GM12878 (cell line): ENCODE measurements at regions not wholly inside any gene's neighbourhood (a gene's known extent, or its start where the extent isn't known, plus 50 kb on each side); places are given as distances from the start of the nearest gene placed in this dataset.

Source experiments
- ATF2 ChIP-seq: IDR thresholded peaks from 2 replicates; pipeline ENCODE4 v1.6.1; 2012; ENCODE audit warnings: low read length, inconsistent platforms
- CREM ChIP-seq: IDR thresholded peaks from 2 replicates; pipeline ENCODE4 v1.6.1; 2014; ENCODE audit warnings: antibody characterized with exemption, low read depth
- CTCF ChIP-seq, 3 experiments: IDR thresholded peaks in 2 of 3; conservative IDR thresholded peaks in 1 of 3; 2 replicates each; pipeline ENCODE4 v1.5.1; 2011; ENCODE audit warnings: low read depth in 3 of 3, low read length in 3 of 3, mild to moderate bottlenecking in 3 of 3, control low read depth in 2 of 3, moderate library complexity in 2 of 3, inconsistent platforms in 1 of 3, mixed read lengths in 1 of 3; ENCODE audit not compliant: control insufficient read depth in 2 of 3, insufficient read depth in 1 of 3; ENCODE audit errors: extremely low read depth in 1 of 3
- FOS ChIP-seq: IDR thresholded peaks from 3 replicates; pipeline ENCODE4 v1.6.1; 2011; ENCODE audit warnings: borderline replicate concordance; ENCODE audit not compliant: insufficient read length; ENCODE audit errors: extremely low read depth
- NR2F1 ChIP-seq: fragments of 450-650 bp; conservative IDR thresholded peaks from 2 replicates; pipeline ENCODE4 v1.6.1; 2017; ENCODE audit warnings: mild to moderate bottlenecking
- POLR2A ChIP-seq: IDR thresholded peaks from 2 replicates; pipeline ENCODE4 v1.6.1; 2011; ENCODE audit warnings: low read depth, mild to moderate bottlenecking, low read length
- POLR2AphosphoS2 ChIP-seq: IDR thresholded peaks from 2 replicates; pipeline ENCODE4 v1.6.1; 2011; ENCODE audit warnings: low read depth, mild to moderate bottlenecking, low read length, improper control_type of control experiment, moderate library complexity
- RAD21 ChIP-seq: IDR thresholded peaks from 2 replicates; pipeline ENCODE4 v1.6.1; 2011; ENCODE audit warnings: mild to moderate bottlenecking, low read depth, low read length, moderate library complexity; ENCODE audit not compliant: insufficient read depth
- SIN3A ChIP-seq: IDR thresholded peaks from 2 replicates; pipeline ENCODE4 v1.6.1; 2012; ENCODE audit warnings: low read depth, low read length, improper control_type of control experiment
- ZNF687 ChIP-seq: fragments of 450-650 bp; IDR thresholded peaks from 2 replicates; pipeline ENCODE4 v1.6.1; 2017; ENCODE audit warnings: mild to moderate bottlenecking, moderate library complexity

- TF ChIP-seq ZNF687 (no peak), POLR2A (no peak), FOS (no peak), CREM (no peak), NR2F1 (no peak), CTCF (IDR thresholded peaks at IDR 0.05 in 2 of 3, conservative IDR thresholded peaks at IDR 0.05 in 1 of 3; ENCODE audit: control insufficient read depth in 2 of 3, extremely low read depth in 1 of 3, insufficient read depth in 1 of 3, low read depth in 3 of 3, low read length in 3 of 3) (no peak), POLR2AphosphoS2 (no peak), RAD21 (no peak), ATF2 (no peak), SIN3A (no peak)
Observed at GRCh38 chr3:182007441-182007840, 295.7 kb downstream of the SOX2 start.
